PC-3 (cell line): ENCODE measurements at regions not wholly inside any gene's neighbourhood (a gene's known extent, or its start where the extent isn't known, plus 50 kb on each side); places are given as distances from the start of the nearest gene placed in this dataset.

Experiments
- ATAC-seq: fragments of 200-7000 bp; cut with Tn5 transposase; 2 replicates; pipeline ENCODE4 v1.9.1; 2020; ENCODE audit warnings: mild to moderate bottlenecking, moderate library complexity
- BruUV-seq: library from RNA; stranded (reverse); fragments of 400-500 nt; replicated peaks from 2 replicates; lab custom pipeline; 2021; lab: Mats Ljungman, UMichigan
- CTCF ChIA-PET: fragments of 300-600 bp; sonication (Branson Sonifier 250); formaldehyde crosslinking; loops from one replicate; lab custom pipeline; 2022; ENCODE audit warnings: antibody characterized with exemption; lab: Charles Lee
- POLR2A ChIA-PET: fragments of 300-600 bp; sonication (Branson Sonifier 250); formaldehyde crosslinking; loops from one replicate; lab custom pipeline; 2022; ENCODE audit warnings: antibody characterized with exemption; ENCODE audit not compliant: unreplicated experiment; lab: Charles Lee
- DNase-seq: peaks from one replicate; pipeline ENCODE4 v3.0.0-alpha.2; 2015
- H2AFZ ChIP-seq: fragments of 300-600 bp; sonication (generic); 2 replicates; pipeline ENCODE4 v1.6.0; 2016; ENCODE audit warnings: antibody characterized with exemption, low read length
- H3F3A ChIP-seq: fragments of 300-600 bp; sonication (generic); one replicate; pipeline ENCODE4 v1.6.0; 2017; ENCODE audit warnings: antibody characterized with exemption, low read length, control low read depth, mild to moderate bottlenecking; ENCODE audit not compliant: unreplicated experiment
- H3K27ac ChIP-seq: fragments of 300-600 bp; sonication (generic); 2 replicates; pipeline ENCODE4 v1.5.1; 2016; ENCODE audit warnings: mild to moderate bottlenecking, low read length
- H3K27me3 ChIP-seq: fragments of 300-600 bp; sonication (generic); 2 replicates; pipeline ENCODE4 v1.6.1; 2016; ENCODE audit warnings: low read length, mixed read lengths
- H3K36me3 ChIP-seq: fragments of 300-600 bp; sonication (generic); 2 replicates; pipeline ENCODE4 v1.6.1; 2016; ENCODE audit warnings: low read depth, mixed run types, low read length, mixed read lengths
- H3K4me1 ChIP-seq: fragments of 300-600 bp; sonication (generic); 2 replicates; pipeline ENCODE4 v1.5.1; 2016; ENCODE audit warnings: low read length; ENCODE audit not compliant: insufficient read depth
- H3K4me2 ChIP-seq: fragments of 300-600 bp; sonication (generic); 2 replicates; pipeline ENCODE4 v1.6.0; 2016; ENCODE audit warnings: low read length
- H3K4me3 ChIP-seq: fragments of 300-600 bp; sonication (generic); 2 replicates; pipeline ENCODE4 v1.5.1; 2016; ENCODE audit warnings: mild to moderate bottlenecking, low read length, mixed read lengths
- H3K79me2 ChIP-seq: fragments of 300-600 bp; sonication (generic); 2 replicates; pipeline ENCODE4 v1.6.1; 2017; ENCODE audit warnings: low read length, mixed read lengths
- H3K9ac ChIP-seq: fragments of 300-600 bp; sonication (generic); 2 replicates; pipeline ENCODE4 v1.6.0; 2016; ENCODE audit warnings: mild to moderate bottlenecking, low read length
- H3K9me2 ChIP-seq: fragments of 300-600 bp; sonication (generic); replicated peaks from 2 replicates; pipeline ENCODE4 v1.6.1; 2016; ENCODE audit warnings: mixed run types, low read length, mixed read lengths
- H3K9me3 ChIP-seq: fragments of 300-600 bp; sonication (generic); 2 replicates; pipeline ENCODE4 v1.6.1; 2016; ENCODE audit warnings: low read length, mixed read lengths
- H4K20me1 ChIP-seq: fragments of 300-600 bp; sonication (generic); 2 replicates; pipeline ENCODE4 v1.6.1; 2016; ENCODE audit warnings: low read length, mixed read lengths
- EZH2 ChIP-seq: fragments of 300-600 bp; sonication (generic); IDR thresholded peaks from one replicate; pipeline ENCODE4 v1.6.1; 2017; ENCODE audit warnings: antibody characterized with exemption, mild to moderate bottlenecking, low read length; ENCODE audit not compliant: unreplicated experiment
- EZH2phosphoT487 ChIP-seq: fragments of 300-600 bp; sonication (generic); IDR thresholded peaks from 2 replicates; pipeline ENCODE4 v1.6.1; 2018; ENCODE audit warnings: mild to moderate bottlenecking, antibody characterized with exemption, low read length, borderline replicate concordance
- intact Hi-C: fragments of 100-400 bp; cut with micrococcal nuclease; formaldehyde crosslinking; loops from 2 replicates; pipeline ENCODE4 v1.9.0; 2023
- TF ChIP-seq, protein P1 (sequence below): fragments of 300-600 bp; sonication (generic); conservative IDR thresholded peaks from 2 replicates; pipeline ENCODE4 v1.5.1; 2017; ENCODE audit warnings: antibody characterized with exemption, low read depth, mild to moderate bottlenecking, low read length

- no peaks in the 10 kb centered on the region for H3K9me2 ChIP-seq
- no peaks in the 10 kb centered on the region for H3K36me3 ChIP-seq
- ATAC-seq (no peak), DNase-seq (no peak)
- ChIA-PET POLR2A (no interaction called here), CTCF (no interaction called here)
- H2AFZ ChIP-seq, result no peak overlapping the region
- intact Hi-C loops, result no loop called here
- TF ChIP-seq, protein P1, sequence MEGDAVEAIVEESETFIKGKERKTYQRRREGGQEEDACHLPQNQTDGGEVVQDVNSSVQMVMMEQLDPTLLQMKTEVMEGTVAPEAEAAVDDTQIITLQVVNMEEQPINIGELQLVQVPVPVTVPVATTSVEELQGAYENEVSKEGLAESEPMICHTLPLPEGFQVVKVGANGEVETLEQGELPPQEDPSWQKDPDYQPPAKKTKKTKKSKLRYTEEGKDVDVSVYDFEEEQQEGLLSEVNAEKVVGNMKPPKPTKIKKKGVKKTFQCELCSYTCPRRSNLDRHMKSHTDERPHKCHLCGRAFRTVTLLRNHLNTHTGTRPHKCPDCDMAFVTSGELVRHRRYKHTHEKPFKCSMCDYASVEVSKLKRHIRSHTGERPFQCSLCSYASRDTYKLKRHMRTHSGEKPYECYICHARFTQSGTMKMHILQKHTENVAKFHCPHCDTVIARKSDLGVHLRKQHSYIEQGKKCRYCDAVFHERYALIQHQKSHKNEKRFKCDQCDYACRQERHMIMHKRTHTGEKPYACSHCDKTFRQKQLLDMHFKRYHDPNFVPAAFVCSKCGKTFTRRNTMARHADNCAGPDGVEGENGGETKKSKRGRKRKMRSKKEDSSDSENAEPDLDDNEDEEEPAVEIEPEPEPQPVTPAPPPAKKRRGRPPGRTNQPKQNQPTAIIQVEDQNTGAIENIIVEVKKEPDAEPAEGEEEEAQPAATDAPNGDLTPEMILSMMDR, result no peak
- TF ChIP-seq EZH2phosphoT487 (no peak), EZH2 (no peak)
- BruUV-seq, result no TSS peak
- H3K27me3 ChIP-seq, result no peaks in the 10 kb centered on the region
- H3F3A ChIP-seq, result no peaks in the 10 kb centered on the region
- H3K4me3 ChIP-seq, result no peak overlapping the region
- H3K27ac ChIP-seq, result no peak overlapping the region
- no peak overlapping the region for H3K9ac ChIP-seq
- H3K4me2 ChIP-seq, result no peak overlapping the region
- no peaks in the 10 kb centered on the region for H3K79me2 ChIP-seq
- no peaks in the 10 kb centered on the region for H3K9me3 ChIP-seq
- H4K20me1 ChIP-seq, result no peaks in the 10 kb centered on the region
- no peaks in the 10 kb centered on the region for H3K4me1 ChIP-seq
Observed at GRCh38 chr4:4619821-4620220, 78.0 kb upstream of the STX18 start.

GRCh38 chr4:4618847-4619246 is 77.0 kb upstream of the STX18 start:
- CTCF ChIA-PET, result no interaction called here
- Histone ChIP-seq H3K27ac (no peak overlapping the region), H3K4me1 (no peaks in the 10 kb centered on the region), H2AFZ (no peak overlapping the region), H3K9ac (no peak overlapping the region), H3K79me2 (no peaks in the 10 kb centered on the region), H3K4me2 (no peak overlapping the region), H3K9me2 (no peaks in the 10 kb centered on the region), H4K20me1 (no peaks in the 10 kb centered on the region), H3F3A (no peaks in the 10 kb centered on the region), H3K36me3 (no peaks in the 10 kb centered on the region), H3K9me3 (no peaks in the 10 kb centered on the region), H3K4me3 (no peak overlapping the region), H3K27me3 (no peaks in the 10 kb centered on the region)
- ATAC-seq (no peak), DNase-seq (no peak)
- intact Hi-C loops, result no loop called here
- no TSS peak for BruUV-seq
- TF ChIP-seq, protein P1, result no peak
- TF ChIP-seq EZH2phosphoT487, result no peak
- TF ChIP-seq EZH2, result no peak
- POLR2A ChIA-PET, result no interaction called here

DNA sequence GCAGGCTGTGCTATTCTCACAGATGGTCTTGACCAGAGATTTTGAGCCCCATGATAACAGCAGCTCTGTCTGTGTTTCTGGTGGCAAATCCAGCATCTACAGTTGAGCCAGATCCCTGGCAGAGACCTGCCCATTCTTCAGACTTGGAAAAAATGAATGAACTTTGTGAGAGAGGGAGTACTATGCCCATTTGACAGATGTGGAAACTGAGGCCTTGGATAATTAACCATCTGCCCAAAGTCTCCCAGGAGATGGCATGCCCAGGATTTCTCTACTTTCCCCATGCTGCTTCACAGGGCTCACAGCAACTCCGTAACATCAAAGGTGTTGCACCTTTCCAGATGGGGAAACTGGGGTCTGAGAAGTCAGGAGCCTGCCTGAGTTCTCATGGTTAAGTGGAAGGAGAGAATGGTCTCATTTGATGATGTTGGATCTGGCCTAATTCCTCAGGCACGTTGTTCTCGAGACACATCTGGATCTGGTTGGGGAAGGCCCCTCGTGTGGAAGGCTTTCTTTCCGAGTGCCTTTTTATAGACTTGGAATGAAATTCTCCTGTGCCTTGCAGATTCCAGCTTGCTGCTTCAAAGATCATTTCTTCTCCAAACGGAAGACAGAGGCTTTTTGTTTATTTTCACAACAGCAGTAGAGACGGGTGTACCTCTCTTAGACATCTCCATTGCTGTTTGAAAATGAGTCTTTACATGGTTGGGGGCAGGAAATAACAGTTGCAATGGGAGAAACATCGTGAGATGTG is 73.3 kb upstream of the STX18 start:
- no peaks in the 10 kb centered on the region for H3K9me3 ChIP-seq
- no peak overlapping the region for H3K4me2 ChIP-seq
- no peaks in the 10 kb centered on the region for H3K9me2 ChIP-seq
- no peaks in the 10 kb centered on the region for H3K27me3 ChIP-seq
- H3K4me3 ChIP-seq, result no peak overlapping the region
- intact Hi-C loops, result no loop called here
- H2AFZ ChIP-seq, result no peak overlapping the region
- CTCF ChIA-PET, result no interaction called here
- TF ChIP-seq EZH2phosphoT487, result no peak
- TF ChIP-seq, protein P1, result no peak
- TF ChIP-seq EZH2, result no peak
- H3K9ac ChIP-seq, result no peak overlapping the region
- H3K4me1 ChIP-seq, result no peaks in the 10 kb centered on the region
- H4K20me1 ChIP-seq, result no peaks in the 10 kb centered on the region
- ATAC-seq (no peak), DNase-seq (no peak)
- no peaks in the 10 kb centered on the region for H3F3A ChIP-seq
- POLR2A ChIA-PET, result no interaction called here
- H3K36me3 ChIP-seq, result no peaks in the 10 kb centered on the region
- no peaks in the 10 kb centered on the region for H3K79me2 ChIP-seq
- no peak overlapping the region for H3K27ac ChIP-seq
- BruUV-seq, result no TSS peak
